RWPE1 (cell line): ENCODE measurements at regions not wholly inside any gene's neighbourhood (a gene's known extent, or its start where the extent isn't known, plus 50 kb on each side); places are given as distances from the start of the nearest gene placed in this dataset.

Source experiments
- CTCF ChIA-PET: fragments of 350-600 bp; sonication (Branson Sonifier 250); formaldehyde crosslinking; extraction: SDS; loops from one replicate; lab custom pipeline; 2021; lab: Yijun Ruan, JAX
- POLR2A ChIA-PET: fragments of 400-600 bp; formaldehyde crosslinking; extraction: SDS; loops from one replicate; lab custom pipeline; 2020; ENCODE audit warnings: antibody characterized with exemption; ENCODE audit not compliant: low non-redundant PET; lab: Yijun Ruan, JAX
- DNase-seq: peaks from one replicate; pipeline ENCODE4 v3.0.0; 2012; ENCODE audit warnings: low spot score
- H3K27ac ChIP-seq: fragments of 450-650 bp; 2 replicates; pipeline ENCODE4 v1.5.1; 2017
- TF ChIP-seq, protein P1 (sequence below): fragments of 450-650 bp; conservative IDR thresholded peaks from 2 replicates; pipeline ENCODE4 v1.5.1; 2017; ENCODE audit warnings: low read depth, mild to moderate bottlenecking

DNA sequence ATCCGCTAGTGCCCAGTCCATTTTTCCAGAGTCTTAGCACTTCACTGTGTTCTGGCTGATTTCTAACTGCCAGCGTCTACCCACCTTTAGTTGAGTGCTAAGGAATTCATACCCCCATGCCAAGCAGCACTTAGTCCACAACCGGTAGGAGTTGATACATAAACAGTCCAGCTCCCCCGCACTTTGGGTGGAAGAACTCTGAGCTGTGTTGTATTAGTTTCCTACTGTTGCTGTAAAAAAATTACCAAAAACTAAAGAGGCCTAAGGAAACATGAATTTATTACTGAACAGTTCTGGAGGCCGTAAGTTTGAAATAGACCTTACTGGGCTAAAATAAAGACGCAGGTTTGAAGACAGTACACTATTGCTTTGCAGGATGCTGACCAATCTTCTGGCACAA is 87.6 kb downstream of the SLC24A2 start:
- POLR2A ChIA-PET = no interaction called here
- no peak for DNase-seq
- no peak overlapping the region for H3K27ac ChIP-seq
- CTCF ChIA-PET = interaction anchor here (0.6 to 0.7 kb wide), 2 partner anchors 168 to 1082 kb away, joined by 5 to 6 read pairs; no protein-coding TSS in a partner anchor
- TF ChIP-seq, protein P1, sequence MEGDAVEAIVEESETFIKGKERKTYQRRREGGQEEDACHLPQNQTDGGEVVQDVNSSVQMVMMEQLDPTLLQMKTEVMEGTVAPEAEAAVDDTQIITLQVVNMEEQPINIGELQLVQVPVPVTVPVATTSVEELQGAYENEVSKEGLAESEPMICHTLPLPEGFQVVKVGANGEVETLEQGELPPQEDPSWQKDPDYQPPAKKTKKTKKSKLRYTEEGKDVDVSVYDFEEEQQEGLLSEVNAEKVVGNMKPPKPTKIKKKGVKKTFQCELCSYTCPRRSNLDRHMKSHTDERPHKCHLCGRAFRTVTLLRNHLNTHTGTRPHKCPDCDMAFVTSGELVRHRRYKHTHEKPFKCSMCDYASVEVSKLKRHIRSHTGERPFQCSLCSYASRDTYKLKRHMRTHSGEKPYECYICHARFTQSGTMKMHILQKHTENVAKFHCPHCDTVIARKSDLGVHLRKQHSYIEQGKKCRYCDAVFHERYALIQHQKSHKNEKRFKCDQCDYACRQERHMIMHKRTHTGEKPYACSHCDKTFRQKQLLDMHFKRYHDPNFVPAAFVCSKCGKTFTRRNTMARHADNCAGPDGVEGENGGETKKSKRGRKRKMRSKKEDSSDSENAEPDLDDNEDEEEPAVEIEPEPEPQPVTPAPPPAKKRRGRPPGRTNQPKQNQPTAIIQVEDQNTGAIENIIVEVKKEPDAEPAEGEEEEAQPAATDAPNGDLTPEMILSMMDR = no peak

DNA sequence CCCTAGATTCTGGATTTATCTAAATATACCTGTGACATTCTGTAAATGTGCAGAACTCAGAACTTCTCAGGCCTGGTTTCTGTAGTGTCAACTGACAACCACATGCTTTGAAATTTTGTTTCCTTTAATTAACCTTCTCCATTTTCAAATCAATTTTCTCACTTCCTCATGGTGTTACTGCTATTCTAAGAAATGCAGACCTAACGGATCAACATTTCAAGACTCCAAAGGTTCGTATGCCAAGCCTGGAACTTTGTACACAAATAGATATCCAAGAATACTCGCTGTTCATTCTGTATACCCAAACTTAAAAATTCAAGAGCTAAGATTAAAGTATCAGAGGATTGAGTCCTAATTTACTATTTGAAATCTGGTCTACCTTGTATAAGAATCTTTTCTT is 88.1 kb downstream of the SLC24A2 start:
- ChIA-PET POLR2A (no interaction called here), CTCF (interaction anchor here (0.7 kb wide), 1 partner anchor 169 kb away, joined by 6 read pairs; no protein-coding TSS in a partner anchor)
- TF ChIP-seq, protein P1 = no peak
- no peak for DNase-seq
- no peak overlapping the region for H3K27ac ChIP-seq

DNA sequence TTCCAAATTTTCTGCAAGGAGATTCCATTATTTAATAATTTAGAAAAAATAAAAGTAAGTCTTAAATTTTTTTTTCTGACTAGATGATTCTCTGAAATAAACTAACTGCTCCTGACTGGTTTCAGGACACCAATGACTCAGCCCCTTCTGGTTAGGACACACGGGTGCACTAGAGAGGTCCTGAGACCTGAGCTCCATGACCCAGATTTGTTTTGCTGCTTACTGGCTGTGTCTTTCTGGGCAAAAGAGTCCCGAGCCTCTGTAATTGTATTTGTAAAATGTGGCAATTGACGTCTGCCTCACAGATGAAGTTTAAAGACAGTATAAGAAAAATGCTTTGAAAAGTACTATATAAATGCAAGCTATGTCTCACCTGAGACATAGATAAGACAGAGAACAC is 89.1 kb downstream of the SLC24A2 start:
- no peak overlapping the region for H3K27ac ChIP-seq
- ChIA-PET POLR2A (no interaction called here), CTCF (no interaction called here)
- DNase-seq = no peak
- TF ChIP-seq, protein P1 = no peak

DNA sequence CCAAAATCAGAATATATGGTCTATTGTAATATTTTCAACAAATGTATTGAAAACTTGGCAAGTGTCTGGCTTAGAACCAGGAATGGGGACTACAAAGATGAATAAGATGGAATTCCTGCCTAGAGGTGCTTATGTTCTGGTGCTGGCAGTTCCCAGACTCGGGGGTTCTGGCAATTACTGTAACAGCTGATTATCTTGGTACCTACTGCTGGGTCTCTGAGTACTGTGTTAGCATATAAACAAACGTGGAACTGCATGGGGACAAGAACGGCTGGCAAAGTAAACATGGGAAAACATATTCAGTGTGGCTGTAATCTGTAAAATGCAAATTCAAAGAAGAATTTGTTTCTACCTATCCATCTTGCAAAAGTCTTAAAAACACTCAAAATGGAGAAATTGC is 89.9 kb downstream of the SLC24A2 start:
- CTCF ChIA-PET = no interaction called here
- POLR2A ChIA-PET = no interaction called here
- DNase-seq = no peak
- TF ChIP-seq, protein P1 = no peak
- H3K27ac ChIP-seq = no peak overlapping the region

DNA sequence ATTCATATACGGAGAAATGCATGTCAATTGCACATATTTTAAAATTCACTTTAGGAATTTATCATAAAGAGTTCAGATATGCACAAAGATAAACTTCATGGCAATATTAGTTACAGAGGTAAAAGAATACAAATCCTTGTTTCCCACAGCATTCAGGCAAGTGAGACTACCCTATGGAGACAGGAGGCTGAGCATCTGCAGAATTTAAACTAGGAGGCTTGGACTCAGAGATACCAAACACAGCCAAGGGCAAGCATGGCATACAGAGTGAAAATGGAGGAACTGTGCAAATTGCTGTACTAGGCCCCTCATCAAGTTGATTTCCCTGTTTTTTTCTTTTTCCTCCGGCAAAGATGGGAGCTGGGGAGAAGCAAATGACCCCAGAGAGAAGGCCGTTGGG is 94.2 kb downstream of the SLC24A2 start:
- H3K27ac ChIP-seq = no peak overlapping the region
- POLR2A ChIA-PET = no interaction called here
- TF ChIP-seq, protein P1 = no peak
- DNase-seq = no peak
- CTCF ChIA-PET = no interaction called here

DNA sequence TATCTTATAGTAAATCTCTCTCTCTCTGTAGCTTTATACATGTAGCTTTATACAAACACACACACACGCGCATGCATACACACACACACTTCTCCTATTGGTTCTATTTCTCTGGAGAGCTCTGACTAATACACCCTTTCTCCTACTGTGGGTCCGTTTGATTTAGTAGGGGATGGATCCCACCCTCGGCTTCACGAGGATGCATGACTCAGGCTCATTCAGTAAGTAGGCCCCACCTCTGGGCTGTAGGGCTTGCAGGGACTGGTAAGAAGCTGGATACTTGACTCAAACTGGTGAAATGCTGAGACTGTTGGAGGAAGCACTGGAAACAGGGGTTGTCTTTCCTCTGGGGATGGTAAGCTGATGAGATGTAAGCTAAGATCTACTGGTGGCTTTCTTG is 98.7 kb downstream of the SLC24A2 start:
- no peak overlapping the region for H3K27ac ChIP-seq
- DNase-seq = peak; percentile 21
- ChIA-PET POLR2A (no interaction called here), CTCF (no interaction called here)
- TF ChIP-seq, protein P1 = no peak
